Fibroblast of mammary gland (primary cell): ENCODE measurements at regions not wholly inside any gene's neighbourhood (a gene's known extent, or its start where the extent isn't known, plus 50 kb on each side); places are given as distances from the start of the nearest gene placed in this dataset.

Experiments
- DNase-seq: peaks from one replicate; pipeline ENCODE4 v3.0.0-alpha.2; 2010; ENCODE audit warnings: low read depth
- H3K4me3 ChIP-seq: 2 replicates; pipeline ENCODE4 v1.5.1; 2011; ENCODE audit warnings: low read depth, mild to moderate bottlenecking, low read length, moderate library complexity; ENCODE audit not compliant: control insufficient read depth
- CTCF ChIP-seq: conservative IDR thresholded peaks from 2 replicates; pipeline ENCODE4 v1.5.1; 2011; ENCODE audit warnings: low read depth, low read length, inconsistent platforms; ENCODE audit not compliant: control insufficient read depth, insufficient read depth

GRCh38 chr15:95470529-95470928 is 860.0 kb upstream of the NR2F2 start:
- no peak overlapping the region for H3K4me3 ChIP-seq
- DNase-seq = no peak
- no peak for TF ChIP-seq CTCF

GRCh38 chr15:95470997-95471689 is 859.4 kb upstream of the NR2F2 start:
- no peak overlapping the region for H3K4me3 ChIP-seq
- TF ChIP-seq CTCF = no peak

GRCh38 chr15:95471690-95472086 is 858.8 kb upstream of the NR2F2 start:
- no peak for TF ChIP-seq CTCF
- DNase-seq = no peak
- no peak overlapping the region for H3K4me3 ChIP-seq

More at GRCh38 chr15:95470997-95471689, 859.4 kb upstream of the NR2F2 start:
- DNase-seq = peak; percentile 14

- no peak for TF ChIP-seq CTCF
- DNase-seq = no peak
- no peak overlapping the region for H3K4me3 ChIP-seq
Observed at GRCh38 chr15:95475067-95475466, 855.4 kb upstream of the NR2F2 start.

- no peak for DNase-seq
- no peak overlapping the region for H3K4me3 ChIP-seq
- TF ChIP-seq CTCF = no peak
Observed at GRCh38 chr15:95479308-95479707, 851.2 kb upstream of the NR2F2 start.

GRCh38 chr15:95485367-95485766 is 845.1 kb upstream of the NR2F2 start:
- no peak overlapping the region for H3K4me3 ChIP-seq
- TF ChIP-seq CTCF = no peak
- no peak for DNase-seq

GRCh38 chr15:95486224-95486623 is 844.3 kb upstream of the NR2F2 start:
- no peak overlapping the region for H3K4me3 ChIP-seq
- DNase-seq = no peak
- no peak for TF ChIP-seq CTCF
